H1 (cell line): ENCODE measurements at regions not wholly inside any gene's neighbourhood (a gene's known extent, or its start where the extent isn't known, plus 50 kb on each side); places are given as distances from the start of the nearest gene placed in this dataset.

Experiments used
- CTCF ChIA-PET: fragments of 300-600 bp; sonication (Branson Sonifier 250); formaldehyde crosslinking; loops from one replicate; lab custom pipeline; 2021; ENCODE audit not compliant: partially characterized antibody; lab: Charles Lee
- POLR2A ChIA-PET: fragments of 300-600 bp; sonication (Branson Sonifier 250); formaldehyde crosslinking; loops from one replicate; lab custom pipeline; 2021; ENCODE audit warnings: inconsistent platforms; ENCODE audit not compliant: partially characterized antibody; lab: Charles Lee
- DNase-seq, 2 experiments: peaks; one replicate each; pipeline versions ENCODE4 v3.0.0 to v3.0.0-alpha.2; 2010 to 2022; ENCODE audit warnings: low spot score in 2 of 2, low read depth in 1 of 2, mixed read lengths in 1 of 2
- FAIRE-seq: peaks from 2 replicates; lab custom pipeline; 2011; peaks lifted over from hg19 to GRCh38; lab: Jason Lieb, UNC
- H2AFZ ChIP-seq: 2 replicates; pipeline ENCODE4 v1.8.1; 2012; ENCODE audit warnings: low read length, inconsistent platforms
- H2AK5ac ChIP-seq: 2 replicates; pipeline ENCODE4 v1.6.1; 2013; ENCODE audit warnings: low read depth, low read length
- H2BK120ac ChIP-seq: replicated peaks from 2 replicates; pipeline ENCODE3; 2013; ENCODE audit warnings: low read depth, low read length, inconsistent platforms
- H2BK12ac ChIP-seq: 2 replicates; pipeline ENCODE4 v1.6.1; 2013; ENCODE audit warnings: low read depth, low read length
- H2BK15ac ChIP-seq: 2 replicates; pipeline ENCODE4 v1.6.1; 2013; ENCODE audit warnings: low read length
- H2BK20ac ChIP-seq: 2 replicates; pipeline ENCODE4 v1.6.1; 2013; ENCODE audit warnings: low read length
- H2BK5ac ChIP-seq: 2 replicates; pipeline ENCODE4 v1.6.1; 2013; ENCODE audit warnings: low read depth, low read length
- H3K14ac ChIP-seq: 2 replicates; pipeline ENCODE4 v1.6.1; 2013; ENCODE audit warnings: inconsistent platforms; ENCODE audit not compliant: insufficient read length
- H3K18ac ChIP-seq: 2 replicates; pipeline ENCODE4 v1.6.1; 2013; ENCODE audit warnings: low read length; ENCODE audit errors: extremely low read depth
- H3K23ac ChIP-seq: 2 replicates; pipeline ENCODE4 v1.6.1; 2013; ENCODE audit warnings: inconsistent platforms; ENCODE audit not compliant: insufficient read length
- H3K23me2 ChIP-seq: 2 replicates; pipeline ENCODE4 v1.6.1; 2013; ENCODE audit warnings: low read depth, low read length
- H3K27ac ChIP-seq: 2 replicates; pipeline ENCODE4 v1.6.1; 2011; ENCODE audit warnings: low read depth, low read length, inconsistent platforms
- H3K27me3 ChIP-seq, 4 experiments: replicated peaks in 1 of 4; 1 replicate in 1 of 4; 2 replicates in 3 of 4; pipeline versions ENCODE4 v1.6.1 to v1.8.1; 2011 to 2013; ENCODE audit warnings: low read length in 3 of 4, mild to moderate bottlenecking in 3 of 4, inconsistent platforms in 2 of 4, mixed read lengths in 2 of 4, moderate library complexity in 1 of 4; ENCODE audit not compliant: control insufficient read depth in 3 of 4, insufficient read depth in 3 of 4; ENCODE audit errors: extremely low read depth in 1 of 4
- H3K36me3 ChIP-seq, 4 experiments: 2 replicates each; pipeline versions ENCODE4 v1.6.1 to v1.8.1; 2011 to 2013; ENCODE audit warnings: mild to moderate bottlenecking in 4 of 4, low read length in 3 of 4, moderate library complexity in 2 of 4, control low read depth in 1 of 4, inconsistent platforms in 1 of 4; ENCODE audit not compliant: insufficient read depth in 4 of 4, control insufficient read depth in 2 of 4
- H3K4ac ChIP-seq: replicated peaks from 2 replicates; pipeline ENCODE3; 2013; ENCODE audit warnings: low read length, low read depth, mixed read lengths, inconsistent platforms; ENCODE audit not compliant: insufficient read length
- H3K4me1 ChIP-seq, 4 experiments: replicated peaks in 1 of 4; 1 replicate in 1 of 4; 2 replicates in 3 of 4; pipeline versions ENCODE4 v1.6.1 to v1.8.1; 2011 to 2013; ENCODE audit warnings: low read length in 3 of 4, inconsistent platforms in 2 of 4, mixed read lengths in 1 of 4; ENCODE audit not compliant: insufficient read depth in 4 of 4, control insufficient read depth in 3 of 4
- H3K4me2 ChIP-seq, 2 experiments: 2 replicates each; pipeline versions ENCODE4 v1.6.1 to v1.8.1; 2011 to 2013; ENCODE audit warnings: low read depth in 2 of 2, low read length in 2 of 2, control low read depth in 1 of 2, inconsistent platforms in 1 of 2, mild to moderate bottlenecking in 1 of 2; ENCODE audit not compliant: insufficient read depth in 1 of 2
- H3K4me3 ChIP-seq, 4 experiments: fragments of 200-600, 300-600 bp in 1 of 4; sonication (generic), shearing (Covaris generic), sonication (Bioruptor Twin) in 1 of 4; 2 replicates each; pipeline versions ENCODE4 v1.5.1 to v1.8.1; 2011 to 2016; ENCODE audit warnings: low read length in 4 of 4, low read depth in 3 of 4, control low read depth in 2 of 4, inconsistent platforms in 2 of 4, mild to moderate bottlenecking in 2 of 4, mixed read lengths in 1 of 4, moderate library complexity in 1 of 4; ENCODE audit not compliant: insufficient read depth in 2 of 4; ENCODE audit errors: extremely low read depth in 1 of 4
- H3K56ac ChIP-seq: replicated peaks from 2 replicates; pipeline ENCODE3; 2013; ENCODE audit warnings: low read depth, mild to moderate bottlenecking, mixed read lengths, low read length, inconsistent platforms; ENCODE audit not compliant: insufficient read length
- H3K79me1 ChIP-seq: 2 replicates; pipeline ENCODE4 v1.6.1; 2013; ENCODE audit warnings: low read depth, low read length, control low read depth
- H3K79me2 ChIP-seq, 2 experiments: 2 replicates each; pipeline versions ENCODE4 v1.6.1 to v1.8.1; 2012 to 2013; ENCODE audit warnings: low read length in 2 of 2, mild to moderate bottlenecking in 2 of 2, inconsistent platforms in 1 of 2; ENCODE audit not compliant: insufficient read depth in 2 of 2, control insufficient read depth in 1 of 2
- H3K9ac ChIP-seq, 4 experiments: replicated peaks in 1 of 4; 1 replicate in 1 of 4; 2 replicates in 3 of 4; pipeline versions ENCODE4 v1.6.1 to v1.8.1; 2011 to 2013; ENCODE audit warnings: low read depth in 3 of 4, low read length in 3 of 4, control low read depth in 2 of 4, mild to moderate bottlenecking in 2 of 4, moderate library complexity in 2 of 4, inconsistent platforms in 1 of 4; ENCODE audit errors: extremely low read depth in 1 of 4
- H3K9me3 ChIP-seq, 2 experiments: 2 replicates each; pipeline versions ENCODE4 v1.6.1 to v1.8.1; 2012 to 2013; ENCODE audit warnings: mild to moderate bottlenecking in 2 of 2, moderate library complexity in 2 of 2, control low read depth in 1 of 2, inconsistent platforms in 1 of 2, low read depth in 1 of 2, low read length in 1 of 2, mixed read lengths in 1 of 2; ENCODE audit not compliant: insufficient read depth in 2 of 2
- H4K20me1 ChIP-seq, 2 experiments: replicated peaks in 1 of 2; 2 replicates each; pipeline versions ENCODE3 to v1.8.1; 2011 to 2013; ENCODE audit warnings: inconsistent platforms in 2 of 2, low read length in 2 of 2, mild to moderate bottlenecking in 1 of 2; ENCODE audit not compliant: insufficient read depth in 2 of 2, control insufficient read depth in 1 of 2
- H4K5ac ChIP-seq: 2 replicates; pipeline ENCODE4 v1.6.1; 2013; ENCODE audit warnings: low read length, low read depth, mixed read lengths, inconsistent platforms; ENCODE audit not compliant: insufficient read length
- H4K8ac ChIP-seq: 2 replicates; pipeline ENCODE4 v1.8.0; 2013; ENCODE audit warnings: mild to moderate bottlenecking, moderate library complexity, low read length, inconsistent platforms; ENCODE audit not compliant: insufficient read depth; ENCODE audit errors: extremely low read depth
- H4K91ac ChIP-seq: replicated peaks from 2 replicates; pipeline ENCODE3; 2013; ENCODE audit warnings: low read length, mixed read lengths, inconsistent platforms; ENCODE audit not compliant: insufficient read length
- CTBP2 ChIP-seq: IDR thresholded peaks from 2 replicates; pipeline ENCODE4 v1.7.0; 2011; ENCODE audit warnings: borderline replicate concordance, mild to moderate bottlenecking, moderate library complexity, mixed read lengths, low read length; ENCODE audit not compliant: insufficient read depth, insufficient read length
- EGR1 ChIP-seq: IDR thresholded peaks from 2 replicates; pipeline ENCODE4 v1.6.1; 2011; ENCODE audit warnings: low read depth, low read length, borderline replicate concordance
- EP300 ChIP-seq, 2 experiments: IDR thresholded peaks; 1 replicate in 1 of 2; 2 replicates in 1 of 2; pipeline ENCODE4 v1.6.1; 2011 to 2012; ENCODE audit warnings: low read depth in 2 of 2, low read length in 2 of 2, mild to moderate bottlenecking in 2 of 2, borderline replicate concordance in 1 of 2, inconsistent platforms in 1 of 2, moderate library complexity in 1 of 2
- FOSL1 ChIP-seq: IDR thresholded peaks from 2 replicates; pipeline ENCODE4 v1.6.1; 2011; ENCODE audit warnings: mild to moderate bottlenecking, low read depth, low read length, moderate library complexity; ENCODE audit not compliant: insufficient read depth
- JUND ChIP-seq: IDR thresholded peaks from 2 replicates; pipeline ENCODE4 v1.6.1; 2011; ENCODE audit warnings: mild to moderate bottlenecking, improper control_type of control experiment, low read length
- NANOG ChIP-seq: IDR thresholded peaks from 2 replicates; pipeline ENCODE4 v1.6.1; 2011; ENCODE audit warnings: low read length, low read depth, mild to moderate bottlenecking, inconsistent platforms; ENCODE audit not compliant: insufficient read depth, poor library complexity, severe bottlenecking
- RXRA ChIP-seq: IDR thresholded peaks from 2 replicates; pipeline ENCODE4 v1.6.1; 2011; ENCODE audit warnings: low read depth, mild to moderate bottlenecking, low read length, moderate library complexity; ENCODE audit not compliant: insufficient read depth
- SP2 ChIP-seq: IDR thresholded peaks from 2 replicates; pipeline ENCODE4 v1.6.1; 2012; ENCODE audit warnings: mild to moderate bottlenecking, low read length, inconsistent platforms
- SRF ChIP-seq: IDR thresholded peaks from 2 replicates; pipeline ENCODE4 v1.6.1; 2011; ENCODE audit warnings: mild to moderate bottlenecking, low read depth, low read length, moderate library complexity
- TBP ChIP-seq: IDR thresholded peaks from 2 replicates; pipeline ENCODE4 v1.6.1; 2011; ENCODE audit warnings: low read depth, low read length, improper control_type of control experiment
- WGBS, 2 experiments: shearing (Covaris generic) in 1 of 2; methylation state at CpG; one replicate each; pipeline versions ENCODE4 v1.1.6 to v1.1.7; 2013 to 2015; ENCODE audit warnings: low lambda C conversion rate in 2 of 2, mixed read lengths in 2 of 2, inconsistent platforms in 1 of 2, low coverage in 1 of 2, missing lambda C conversion rate in 1 of 2; ENCODE audit not compliant: insufficient replicate concordance in 2 of 2, insufficient coverage in 1 of 2, insufficient read length in 1 of 2; ENCODE audit errors: extremely low coverage in 1 of 2, missing lambda C conversion rate in 1 of 2; 5-methylcytosine and 5-hydroxymethylcytosine counted together
- TF ChIP-seq, protein P1 (sequence below): IDR thresholded peaks from 2 replicates; pipeline ENCODE4 v1.6.1; 2011; ENCODE audit warnings: low read length, improper control_type of control experiment
- TF ChIP-seq, protein P2 (sequence below): IDR thresholded peaks from 2 replicates; pipeline ENCODE4 v1.6.1; 2012; ENCODE audit warnings: low read length, inconsistent platforms

GRCh38 chr16:64499211-64499610 lies 622.7 kb downstream of the CDH11 start:
- no peaks in the 10 kb centered on the region; a peak in 1 of 7 replicates for H3K27me3 ChIP-seq
- no peak overlapping the region for H3K4me3 ChIP-seq
- H2BK120ac ChIP-seq, result no peak overlapping the region
- no peak overlapping the region for H3K4ac ChIP-seq
- H3K9ac ChIP-seq, result no peak overlapping the region
- FAIRE-seq (no peak), DNase-seq (no peak)
- H4K5ac ChIP-seq, result no peak overlapping the region
- no peak overlapping the region for H3K18ac ChIP-seq
- no peaks in the 10 kb centered on the region for H4K20me1 ChIP-seq
- no peak overlapping the region for H2AK5ac ChIP-seq
- H3K4me1 ChIP-seq, result no peaks in the 10 kb centered on the region
- H2AFZ ChIP-seq, result no peak overlapping the region
- no peak overlapping the region for H3K27ac ChIP-seq
- no peak overlapping the region for H4K8ac ChIP-seq
- H3K36me3 ChIP-seq, result no peaks in the 10 kb centered on the region
- H2BK12ac ChIP-seq, result no peak overlapping the region
- no peak overlapping the region for H4K91ac ChIP-seq
- H3K14ac ChIP-seq, result no peak overlapping the region
- H3K4me2 ChIP-seq, result no peak overlapping the region
- H3K23me2 ChIP-seq, result no peaks in the 10 kb centered on the region
- H2BK15ac ChIP-seq, result no peak overlapping the region
- H3K56ac ChIP-seq, result no peak overlapping the region
- H3K79me2 ChIP-seq, result no peaks in the 10 kb centered on the region
- no peak overlapping the region for H2BK5ac ChIP-seq
- H2BK20ac ChIP-seq, result no peak overlapping the region
- no peaks in the 10 kb centered on the region for H3K79me1 ChIP-seq
- H3K23ac ChIP-seq, result no peak overlapping the region
- POLR2A ChIA-PET, result no interaction called here
- CTCF ChIA-PET, result no interaction called here
- H3K9me3 ChIP-seq, result no peaks in the 10 kb centered on the region
- WGBS, 2 experiments, result 82% methylated on average over 1 of the region's 1 CpG; no CpG with 5 or more reads in 1 of the 2 experiments
- TF ChIP-seq, protein P1, sequence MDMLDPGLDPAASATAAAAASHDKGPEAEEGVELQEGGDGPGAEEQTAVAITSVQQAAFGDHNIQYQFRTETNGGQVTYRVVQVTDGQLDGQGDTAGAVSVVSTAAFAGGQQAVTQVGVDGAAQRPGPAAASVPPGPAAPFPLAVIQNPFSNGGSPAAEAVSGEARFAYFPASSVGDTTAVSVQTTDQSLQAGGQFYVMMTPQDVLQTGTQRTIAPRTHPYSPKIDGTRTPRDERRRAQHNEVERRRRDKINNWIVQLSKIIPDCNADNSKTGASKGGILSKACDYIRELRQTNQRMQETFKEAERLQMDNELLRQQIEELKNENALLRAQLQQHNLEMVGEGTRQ, result no peak
- TF ChIP-seq EGR1 (no peak), CTBP2 (no peak), EP300 (IDR thresholded peaks at IDR 0.05; ENCODE audit: borderline replicate concordance in 1 of 2, low read depth in 2 of 2, low read length in 2 of 2) (no peak), TBP (no peak), SP2 (no peak), SRF (no peak), NANOG (no peak), FOSL1 (no peak), JUND (no peak), RXRA (no peak)
- TF ChIP-seq, protein P2, sequence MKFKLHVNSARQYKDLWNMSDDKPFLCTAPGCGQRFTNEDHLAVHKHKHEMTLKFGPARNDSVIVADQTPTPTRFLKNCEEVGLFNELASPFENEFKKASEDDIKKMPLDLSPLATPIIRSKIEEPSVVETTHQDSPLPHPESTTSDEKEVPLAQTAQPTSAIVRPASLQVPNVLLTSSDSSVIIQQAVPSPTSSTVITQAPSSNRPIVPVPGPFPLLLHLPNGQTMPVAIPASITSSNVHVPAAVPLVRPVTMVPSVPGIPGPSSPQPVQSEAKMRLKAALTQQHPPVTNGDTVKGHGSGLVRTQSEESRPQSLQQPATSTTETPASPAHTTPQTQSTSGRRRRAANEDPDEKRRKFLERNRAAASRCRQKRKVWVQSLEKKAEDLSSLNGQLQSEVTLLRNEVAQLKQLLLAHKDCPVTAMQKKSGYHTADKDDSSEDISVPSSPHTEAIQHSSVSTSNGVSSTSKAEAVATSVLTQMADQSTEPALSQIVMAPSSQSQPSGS, result no peak
